NCI-H146 (cell line): ENCODE measurements at regions not wholly inside any gene's neighbourhood (a gene's known extent, or its start where the extent isn't known, plus 50 kb on each side); places are given as distances from the start of the nearest gene placed in this dataset.
"Not testable (repeated sequence)": the region's sequence is repeated elsewhere in the genome, so short reads cannot be mapped to it uniquely, and the experiment has no call there.

Experiments used
- DNase-seq: peaks from one replicate; lab custom pipeline; 2025; lab: John Stamatoyannopoulos, UW

DNA sequence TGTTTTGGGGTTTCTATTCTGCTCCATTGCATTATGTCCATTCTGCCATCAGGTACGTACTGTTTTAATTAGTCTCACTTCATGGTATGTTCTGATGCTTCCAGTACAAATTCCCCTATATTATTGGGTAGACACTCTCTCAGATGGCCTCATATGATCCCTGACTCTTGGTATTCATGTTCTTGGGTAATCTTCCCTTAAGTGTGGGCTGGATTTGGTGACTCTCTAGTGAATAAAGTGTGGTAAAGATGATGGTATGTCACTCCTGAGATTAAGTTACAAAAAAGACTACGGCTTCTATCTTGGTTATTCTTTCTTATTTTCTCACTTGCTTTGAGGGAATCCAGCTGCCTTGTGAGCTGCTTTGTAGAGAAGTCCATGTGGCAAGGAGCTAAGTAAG lies 89.6 kb upstream of the TBC1D5 start:
- DNase-seq: no peak

- DNase-seq: no peak
These were observed 88.9 kb upstream of the TBC1D5 start for GRCh38 chr3:17831366-17831765.

- DNase-seq: no peak
These were observed 88.4 kb upstream of the TBC1D5 start for GRCh38 chr3:17830788-17831187.

DNA sequence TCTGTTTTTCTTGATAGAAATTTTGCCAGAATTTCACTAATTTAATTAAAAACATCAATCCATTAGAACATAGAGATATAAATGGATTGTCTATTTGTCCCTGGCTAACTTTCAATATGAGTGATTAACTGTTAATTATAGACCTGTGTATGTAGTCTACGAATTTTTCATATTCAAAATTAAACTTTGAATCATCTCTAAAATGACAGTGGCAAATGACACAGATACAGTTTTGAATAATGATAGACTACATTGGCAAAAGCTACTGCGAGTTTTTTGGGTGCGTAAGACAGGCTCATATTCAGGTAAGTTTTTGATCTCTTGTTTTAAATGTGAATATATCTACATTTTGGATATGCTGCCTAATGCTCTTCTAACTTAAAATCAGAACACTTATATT lies 86.0 kb upstream of the TBC1D5 start:
- DNase-seq: no peak

DNA sequence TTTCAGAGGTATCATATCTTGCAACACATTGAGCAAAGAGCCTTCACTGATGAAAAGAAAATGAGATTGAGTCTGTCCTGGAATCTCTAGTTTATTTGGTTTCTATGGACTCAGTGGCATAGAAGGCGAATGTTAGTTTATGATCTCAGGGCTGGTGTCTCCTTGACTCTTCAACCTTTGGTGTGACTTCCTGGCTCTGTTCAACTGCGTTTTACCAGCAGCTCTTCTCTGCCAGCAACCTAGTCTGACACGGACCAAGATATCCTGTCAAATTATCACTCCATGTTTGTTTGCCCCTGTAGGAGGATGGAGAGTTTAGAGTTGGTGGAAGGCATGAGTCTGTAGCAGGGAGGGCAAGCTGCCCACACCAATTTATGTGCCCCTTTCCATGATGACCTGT lies 82.9 kb upstream of the TBC1D5 start:
- DNase-seq: no peak

DNA sequence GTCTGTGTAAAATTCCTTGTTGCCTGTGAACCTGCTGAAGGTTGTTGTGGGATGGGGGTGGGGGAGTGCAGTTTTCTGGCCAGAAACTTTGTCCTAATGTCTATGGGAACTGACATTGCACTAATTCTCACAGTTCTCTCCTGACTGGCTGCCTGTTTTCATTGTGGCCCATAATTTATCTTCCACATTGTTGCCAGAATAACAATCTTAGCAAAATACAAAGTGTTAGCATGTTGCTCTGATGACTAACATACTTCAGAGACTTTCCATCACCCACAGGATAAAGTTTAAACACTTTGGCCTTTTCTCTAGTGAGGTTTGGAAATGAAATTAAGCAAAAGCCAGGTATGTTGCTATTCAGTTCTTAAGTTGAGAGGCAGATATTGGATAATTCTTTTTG lies 81.4 kb upstream of the TBC1D5 start:
- no peak for DNase-seq

DNA sequence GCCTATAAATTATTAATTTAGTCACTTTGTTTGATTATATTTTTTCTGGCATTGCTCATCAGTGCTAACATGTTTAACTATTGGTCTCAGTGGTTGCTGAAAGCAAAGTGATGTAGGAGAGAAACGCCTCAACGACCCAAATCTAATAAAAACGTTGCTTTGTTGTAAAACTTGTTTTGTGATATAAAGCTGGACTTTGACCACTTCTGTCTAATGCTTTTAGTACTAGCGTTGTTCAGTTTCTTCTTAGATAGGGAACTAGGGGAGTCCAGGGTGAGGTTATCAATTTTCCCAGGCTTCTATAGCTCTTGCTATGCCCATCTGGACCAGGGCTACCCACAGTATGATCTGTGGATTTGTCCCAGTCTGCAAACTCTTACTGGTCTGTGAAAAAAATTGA lies 80.6 kb upstream of the TBC1D5 start:
- DNase-seq: no peak

GRCh38 chr3:17820704-17821103 lies 78.3 kb upstream of the TBC1D5 start:
- no peak for DNase-seq

DNA sequence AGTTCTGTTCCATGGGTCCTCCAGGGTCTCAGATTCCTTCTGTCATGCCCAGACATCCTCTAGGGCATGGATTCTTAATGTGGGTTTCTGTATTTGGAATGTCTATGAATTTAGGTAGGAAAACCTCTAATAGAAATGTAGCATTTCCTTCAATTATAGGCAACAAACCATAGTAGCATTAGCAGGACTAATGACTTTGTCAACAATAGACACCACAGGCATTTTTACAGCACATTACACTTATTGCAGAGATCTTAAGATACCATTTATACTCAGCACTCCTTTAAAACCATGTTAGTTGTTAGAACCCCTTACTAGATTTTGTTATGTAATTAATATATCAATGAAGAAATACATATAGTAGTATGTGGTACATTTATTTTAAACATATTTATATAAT lies 77.8 kb upstream of the TBC1D5 start:
- DNase-seq: no peak

GRCh38 chr3:17817973-17818372 lies 75.5 kb upstream of the TBC1D5 start:
- DNase-seq: not testable (repeated sequence)

DNA sequence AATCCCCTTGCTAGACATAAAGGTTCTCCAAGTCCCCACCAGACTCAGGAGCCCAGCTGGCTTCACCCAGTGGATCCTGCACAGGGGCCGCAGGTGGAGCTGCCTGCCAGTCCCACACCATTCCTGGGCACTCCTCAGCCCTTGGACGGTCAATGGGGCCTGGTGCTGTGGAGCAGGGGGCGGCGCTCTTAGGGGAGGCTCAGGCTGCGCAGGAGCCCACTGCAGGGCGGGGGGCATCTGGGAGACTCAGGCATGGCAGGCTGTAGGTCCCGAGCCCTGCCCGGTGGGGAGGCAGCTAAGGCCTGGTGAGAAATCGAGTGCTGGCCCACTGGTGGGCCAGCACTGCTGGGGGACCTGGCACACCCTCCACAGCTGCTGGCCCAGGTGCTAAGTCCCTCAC lies 75.1 kb upstream of the TBC1D5 start:
- no peak for DNase-seq

GRCh38 chr3:17816839-17817238 lies 74.4 kb upstream of the TBC1D5 start:
- not testable (repeated sequence) for DNase-seq

- not testable (repeated sequence) for DNase-seq
These were observed 69.9 kb upstream of the TBC1D5 start for GRCh38 chr3:17812328-17812727.

GRCh38 chr3:17811646-17812045 lies 69.2 kb upstream of the TBC1D5 start:
- DNase-seq: no peak

GRCh38 chr3:17810759-17811158 lies 68.3 kb upstream of the TBC1D5 start:
- DNase-seq: no peak

DNA sequence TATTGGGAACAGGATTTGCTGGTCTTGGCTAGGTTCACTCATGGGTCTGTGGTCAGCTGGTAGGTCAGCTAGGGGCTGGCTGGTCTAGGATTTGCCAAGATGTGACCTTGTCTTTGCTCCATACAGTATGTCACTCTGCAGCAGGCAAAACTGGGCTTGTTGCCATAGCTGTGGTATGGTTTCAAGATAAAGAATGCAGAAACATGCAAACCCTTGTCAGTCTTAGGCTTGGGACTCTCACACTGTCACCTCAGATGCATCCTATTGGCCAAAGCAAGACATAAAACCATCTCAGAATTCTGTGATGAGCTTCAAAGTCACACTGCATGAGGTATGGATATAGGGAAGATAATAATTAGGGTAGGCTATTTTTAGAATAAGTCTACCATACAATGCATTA lies 66.6 kb upstream of the TBC1D5 start:
- DNase-seq: no peak

DNA sequence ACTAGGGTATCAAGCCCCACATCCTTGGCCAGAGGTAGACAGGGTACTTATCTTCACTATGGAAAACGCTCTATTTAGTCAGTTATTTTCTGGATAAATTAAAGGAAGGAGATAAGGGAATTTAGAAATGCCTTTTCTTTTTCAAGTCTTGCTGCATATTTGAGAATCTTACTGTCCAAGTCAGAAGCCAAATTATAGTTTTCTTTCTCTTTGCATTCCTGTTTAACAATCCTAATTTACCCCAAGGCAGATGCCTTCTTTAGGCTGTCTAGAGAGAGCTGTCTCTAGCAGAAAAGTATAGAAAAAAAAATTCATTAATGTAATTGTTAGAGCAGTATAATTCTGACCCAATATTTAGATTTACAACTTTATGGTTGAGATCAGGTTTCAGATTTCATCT lies 64.4 kb upstream of the TBC1D5 start:
- DNase-seq: no peak

GRCh38 chr3:17806201-17806600 lies 63.8 kb upstream of the TBC1D5 start:
- no peak for DNase-seq

- no peak for DNase-seq
These were observed 63.1 kb upstream of the TBC1D5 start for GRCh38 chr3:17805461-17805940.

DNA sequence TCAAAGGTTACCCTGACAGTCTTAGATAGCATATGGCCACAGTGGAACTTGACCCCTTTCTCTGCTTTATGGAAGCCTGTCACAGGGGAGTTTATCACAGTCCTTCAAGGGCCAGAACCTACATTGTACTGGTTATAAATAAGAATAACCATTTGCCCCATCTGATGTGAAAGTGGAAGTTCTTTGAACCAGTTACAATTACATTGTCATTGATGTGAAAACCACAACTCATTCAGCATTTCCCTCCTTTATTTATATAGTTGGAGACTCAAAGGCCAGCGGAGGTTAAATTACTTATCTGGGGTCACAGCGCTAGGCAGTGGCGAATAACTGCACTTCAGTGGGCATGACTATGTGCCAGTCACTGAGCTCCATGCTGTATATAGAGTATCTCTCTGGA lies 60.5 kb upstream of the TBC1D5 start:
- no peak for DNase-seq

DNA sequence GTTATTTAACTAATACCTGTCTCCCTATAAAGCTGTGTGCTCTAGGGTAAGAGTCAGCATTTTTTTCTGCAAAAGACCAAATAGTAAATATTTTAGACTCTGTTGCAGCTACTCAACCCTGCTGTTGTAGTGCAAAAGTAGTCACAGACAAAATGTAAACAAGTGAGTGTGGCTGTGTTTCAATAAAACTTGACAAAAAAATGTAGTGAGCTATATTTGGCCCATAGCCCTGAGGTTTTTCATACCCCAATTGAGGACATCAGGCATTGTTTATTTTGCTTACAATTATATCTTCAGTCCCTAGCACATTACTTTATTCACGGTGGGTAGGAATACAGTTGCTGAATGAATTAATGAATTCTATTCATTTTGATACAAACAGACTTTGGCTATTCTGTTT lies 58.7 kb upstream of the TBC1D5 start:
- no peak for DNase-seq

DNA sequence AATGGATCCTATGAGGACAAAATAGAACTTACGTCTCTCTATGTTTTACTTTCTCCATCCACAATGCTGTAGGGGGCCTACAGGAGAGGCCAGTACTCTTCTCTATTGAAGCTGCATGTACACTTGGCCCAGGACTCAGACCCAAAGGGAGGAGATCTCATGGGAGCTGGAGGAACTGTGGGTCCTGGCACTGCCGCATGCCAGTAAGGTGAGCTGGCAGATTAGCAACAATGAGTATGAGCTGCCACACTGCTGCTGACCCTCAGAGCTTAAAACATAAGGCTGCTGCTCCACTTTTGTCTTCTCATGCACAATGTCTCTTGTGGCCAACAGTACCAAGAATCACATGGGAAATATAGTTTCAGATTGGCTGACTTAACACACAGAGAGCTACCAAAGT lies 57.8 kb upstream of the TBC1D5 start:
- no peak for DNase-seq

DNA sequence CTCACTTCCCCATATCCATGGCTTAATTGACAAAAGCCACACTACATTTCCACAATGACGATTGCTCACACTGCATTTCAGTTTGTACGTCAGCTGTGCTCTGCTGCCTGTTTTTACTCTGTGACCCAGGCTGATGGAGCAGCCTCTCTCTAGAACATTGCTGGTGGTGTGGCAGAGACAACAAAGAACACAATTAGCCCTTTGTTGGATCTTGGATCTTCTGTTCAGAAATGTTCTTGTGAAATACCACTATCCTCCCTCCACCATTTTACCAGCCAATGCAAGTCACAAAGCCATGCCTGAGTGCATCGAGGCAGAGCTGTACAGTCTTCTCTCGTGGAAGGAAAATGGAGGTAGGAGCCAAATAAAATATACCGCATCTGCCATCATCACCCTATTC lies 56.9 kb upstream of the TBC1D5 start:
- DNase-seq: no peak

DNA sequence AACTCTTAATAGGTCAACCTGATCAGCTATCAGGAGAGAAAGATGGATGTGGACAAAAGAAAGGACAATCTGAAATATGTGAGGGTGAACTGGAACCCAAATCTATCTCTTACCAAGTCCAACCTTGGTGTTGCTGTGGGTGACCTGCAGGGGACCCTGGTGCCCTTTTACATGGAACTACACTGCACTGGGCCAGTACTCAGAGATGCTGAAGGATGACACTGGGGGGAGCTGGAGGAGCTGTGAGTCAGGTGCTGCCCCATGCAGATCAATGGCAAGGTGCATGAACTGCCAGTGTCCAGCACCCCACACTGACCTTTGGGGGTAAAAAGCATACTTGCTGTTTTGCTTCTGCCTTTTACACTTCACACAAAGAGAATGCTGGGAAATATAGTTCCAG lies 55.6 kb upstream of the TBC1D5 start:
- DNase-seq: no peak

- no peak for DNase-seq
These were observed 53.3 kb upstream of the TBC1D5 start for GRCh38 chr3:17795711-17796110.
